HT-29 (cell line): ENCODE measurements at regions not wholly inside any gene's neighbourhood (a gene's known extent, or its start where the extent isn't known, plus 50 kb on each side); places are given as distances from the start of the nearest gene placed in this dataset.
"Not testable (repeated sequence)": the region's sequence is repeated elsewhere in the genome, so short reads cannot be mapped to it uniquely, and the experiment has no call there.

Experiments used
- DNase-seq: peaks from one replicate; pipeline ENCODE4 v3.0.0-alpha.2; 2015; ENCODE audit warnings: low spot score

- no peak for DNase-seq
Measured at GRCh38 chr12:103011974-103012763, 54.7 kb downstream of the ASCL1 start.

GRCh38 chr12:103012884-103013283 is 55.4 kb downstream of the ASCL1 start:
- no peak for DNase-seq

GRCh38 chr12:103013741-103014300 is 56.3 kb downstream of the ASCL1 start:
- no peak for DNase-seq

- no peak for DNase-seq
Measured at GRCh38 chr12:103016381-103016780, 58.9 kb downstream of the ASCL1 start.

- DNase-seq, result no peak
Measured at GRCh38 chr12:103020839-103021238, 63.4 kb downstream of the ASCL1 start.

- no peak for DNase-seq
Measured at GRCh38 chr12:103021538-103022218, 64.2 kb downstream of the ASCL1 start.

- no peak for DNase-seq
Measured at GRCh38 chr12:103024650-103025049, 67.2 kb downstream of the ASCL1 start.

- not testable (repeated sequence) for DNase-seq
Measured at GRCh38 chr12:103026643-103027042, 69.2 kb downstream of the ASCL1 start.

GRCh38 chr12:103028881-103029639 is 71.6 kb downstream of the ASCL1 start:
- no peak for DNase-seq

GRCh38 chr12:103036581-103037214 is 79.2 kb downstream of the ASCL1 start:
- no peak for DNase-seq

- no peak for DNase-seq
Measured at GRCh38 chr12:103043531-103044486, 86.3 kb downstream of the ASCL1 start.

GRCh38 chr12:103046154-103046553 is 88.7 kb downstream of the ASCL1 start:
- no peak for DNase-seq

- no peak for DNase-seq
Measured at GRCh38 chr12:103050273-103050672, 92.8 kb downstream of the ASCL1 start.

GRCh38 chr12:103053089-103053488 is 95.6 kb downstream of the ASCL1 start:
- no peak for DNase-seq

- no peak for DNase-seq
Measured at GRCh38 chr12:103073630-103074029, 116.2 kb downstream of the ASCL1 start.

GRCh38 chr12:103075848-103076247 is 118.4 kb downstream of the ASCL1 start:
- DNase-seq, result no peak

GRCh38 chr12:103077108-103077773 is 119.8 kb downstream of the ASCL1 start:
- no peak for DNase-seq

GRCh38 chr12:103085541-103085940 is 128.1 kb downstream of the ASCL1 start:
- DNase-seq, result no peak

- DNase-seq, result no peak
Measured at GRCh38 chr12:103086471-103086870, 129.0 kb downstream of the ASCL1 start.
